ENCODE measurements at regions not wholly inside any gene's neighbourhood (a gene's known extent, or its start where the extent isn't known, plus 50 kb on each side); places are given as distances from the start of the nearest gene placed in this dataset.

- TF ChIP-seq POLR2AphosphoS5 (IDR thresholded peaks at IDR 0.05; ENCODE audit: low read depth, low read length) (no peak), CTCF (IDR thresholded peaks at IDR 0.05 in 2 of 3, conservative IDR thresholded peaks at IDR 0.05 in 1 of 3; ENCODE audit: borderline replicate concordance in 1 of 3, insufficient read depth in 1 of 3, low read depth in 2 of 3, low read length in 2 of 3) (no peak), TCF7L2 (IDR thresholded peaks at IDR 0.05; ENCODE audit: borderline replicate concordance, extremely low read depth, insufficient read depth, insufficient read length) (no peak), MAX (IDR thresholded peaks at IDR 0.05) (no peak), POLR2A (IDR thresholded peaks at IDR 0.05; ENCODE audit: borderline replicate concordance, extremely low read depth, insufficient read depth, insufficient read length) (no peak), ELF1 (IDR thresholded peaks at IDR 0.05; ENCODE audit: borderline replicate concordance, low read depth) (no peak), EZH2phosphoT487 (IDR thresholded peaks at IDR 0.05; ENCODE audit: borderline replicate concordance) (no peak), REST (IDR thresholded peaks at IDR 0.05; ENCODE audit: low read depth) (no peak), YY1 (IDR thresholded peaks at IDR 0.05; ENCODE audit: extremely low read depth, insufficient replicate concordance, low read depth, low read length) (no peak), EGR1 (IDR thresholded peaks at IDR 0.05; ENCODE audit: low read depth) (no peak), ATF3 (IDR thresholded peaks at IDR 0.05) (no peak), ZFX (IDR thresholded peaks at IDR 0.05) (no peak)
Observed at GRCh38 chr2:11963966-11964365, 217.5 kb downstream of the LPIN1 start.
